ENCODE measurements at regions not wholly inside any gene's neighbourhood (a gene's known extent, or its start where the extent isn't known, plus 50 kb on each side); places are given as distances from the start of the nearest gene placed in this dataset.

GRCh38 chr3:26343647-26344046, 278.9 kb upstream of the LRRC3B start:
- no peak for DNase-seq (ENCODE audit: extremely low spot score)
- ChIA-PET CTCF (interaction anchor here (1.1 kb wide), 1 partner anchor 8 kb away, joined by 3 read pairs; no protein-coding TSS in a partner anchor), POLR2A (no interaction called here)

GRCh38 chr3:26345613-26346012, 277.0 kb upstream of the LRRC3B start:
- TF ChIP-seq CTCF (IDR thresholded peaks at IDR 0.05; ENCODE audit: control extremely low read depth, extremely low read depth, low read depth, missing control alignments), result no peak
- no peak for DNase-seq (ENCODE audit: extremely low spot score)
- CTCF ChIA-PET, result interaction anchor here (0.8 to 1.3 kb wide), 2 partner anchors 9 to 18 kb away, joined by 3 to 4 read pairs; no protein-coding TSS in a partner anchor
- POLR2A ChIA-PET, result no interaction called here

More at GRCh38 chr3:26343647-26344046, 278.9 kb upstream of the LRRC3B start:
- no peak for TF ChIP-seq CTCF (IDR thresholded peaks at IDR 0.05; ENCODE audit: control extremely low read depth, extremely low read depth, low read depth, missing control alignments)

GRCh38 chr3:26346497-26346896, 276.1 kb upstream of the LRRC3B start:
- ChIA-PET POLR2A (no interaction called here), CTCF (interaction anchor here (0.8 to 1.3 kb wide), 2 partner anchors 10 to 19 kb away, joined by 3 to 4 read pairs; no protein-coding TSS in a partner anchor)
- TF ChIP-seq CTCF (IDR thresholded peaks at IDR 0.05; ENCODE audit: control extremely low read depth, extremely low read depth, low read depth, missing control alignments), result no peak

GRCh38 chr3:26347150-26347549, 275.4 kb upstream of the LRRC3B start:
- ChIA-PET POLR2A (no interaction called here), CTCF (interaction anchor here (1.3 kb wide), 2 partner anchors 11 kb away, joined by 3 to 4 read pairs; no protein-coding TSS in a partner anchor)
- TF ChIP-seq CTCF (IDR thresholded peaks at IDR 0.05; ENCODE audit: control extremely low read depth, extremely low read depth, low read depth, missing control alignments), result no peak
- DNase-seq (ENCODE audit: extremely low spot score), result no peak

More at GRCh38 chr3:26346497-26346896, 276.1 kb upstream of the LRRC3B start:
- DNase-seq (ENCODE audit: extremely low spot score), result no peak

GRCh38 chr3:26350853-26351252, 271.7 kb upstream of the LRRC3B start:
- DNase-seq (ENCODE audit: extremely low spot score), result no peak
- ChIA-PET POLR2A (no interaction called here), CTCF (no interaction called here)
- TF ChIP-seq CTCF (IDR thresholded peaks at IDR 0.05; ENCODE audit: control extremely low read depth, extremely low read depth, low read depth, missing control alignments), result no peak

GRCh38 chr3:26353097-26353496, 269.5 kb upstream of the LRRC3B start:
- no peak for TF ChIP-seq CTCF (IDR thresholded peaks at IDR 0.05; ENCODE audit: control extremely low read depth, extremely low read depth, low read depth, missing control alignments)
- POLR2A ChIA-PET, result no interaction called here
- CTCF ChIA-PET, result interaction anchor here (1.0 kb wide), 1 partner anchor 15 kb away, joined by 3 read pairs; no protein-coding TSS in a partner anchor

More at GRCh38 chr3:26353097-26353496, 269.5 kb upstream of the LRRC3B start:
- DNase-seq (ENCODE audit: extremely low spot score), result no peak
